Lower leg skin (tissue), 3 donors: ENCODE measurements at regions not wholly inside any gene's neighbourhood (a gene's known extent, or its start where the extent isn't known, plus 50 kb on each side); places are given as distances from the start of the nearest gene placed in this dataset.

Experiments used
- POLR2A ChIP-seq, 2 donors: fragments of 450-650 bp; IDR thresholded peaks; one replicate each; pipeline ENCODE4 v1.6.1; 2016 to 2017; ENCODE audit warnings: antibody characterized with exemption in 2 of 2, mild to moderate bottlenecking in 1 of 2, moderate library complexity in 1 of 2
- TF ChIP-seq, protein P1 (sequence below), 3 donors: fragments of 450-650 bp; IDR thresholded peaks; one replicate each; pipeline ENCODE4 v1.5.1; 2016; ENCODE audit warnings: antibody characterized with exemption in 3 of 3, mild to moderate bottlenecking in 3 of 3, moderate library complexity in 2 of 3

DNA sequence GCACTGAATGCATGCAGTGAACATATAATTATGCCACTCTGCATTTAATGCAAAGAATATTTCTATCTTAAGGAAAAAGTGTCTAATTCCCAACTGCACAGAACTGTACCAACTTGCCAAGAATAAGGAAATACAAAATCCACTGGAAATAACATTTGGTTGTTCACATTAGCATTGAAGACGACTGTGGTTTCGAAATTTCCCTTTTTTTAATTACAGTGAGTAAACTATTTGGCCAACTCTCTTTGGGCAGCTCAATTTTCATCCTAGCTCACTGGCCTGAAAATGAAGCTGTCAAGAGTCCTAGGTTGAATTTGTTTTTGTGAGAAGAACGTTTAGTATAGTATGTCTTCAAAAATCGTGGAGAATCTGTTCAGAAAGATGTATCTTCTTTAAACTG, 81.6 kb upstream of the MID1 start:
- TF ChIP-seq, protein P1, sequence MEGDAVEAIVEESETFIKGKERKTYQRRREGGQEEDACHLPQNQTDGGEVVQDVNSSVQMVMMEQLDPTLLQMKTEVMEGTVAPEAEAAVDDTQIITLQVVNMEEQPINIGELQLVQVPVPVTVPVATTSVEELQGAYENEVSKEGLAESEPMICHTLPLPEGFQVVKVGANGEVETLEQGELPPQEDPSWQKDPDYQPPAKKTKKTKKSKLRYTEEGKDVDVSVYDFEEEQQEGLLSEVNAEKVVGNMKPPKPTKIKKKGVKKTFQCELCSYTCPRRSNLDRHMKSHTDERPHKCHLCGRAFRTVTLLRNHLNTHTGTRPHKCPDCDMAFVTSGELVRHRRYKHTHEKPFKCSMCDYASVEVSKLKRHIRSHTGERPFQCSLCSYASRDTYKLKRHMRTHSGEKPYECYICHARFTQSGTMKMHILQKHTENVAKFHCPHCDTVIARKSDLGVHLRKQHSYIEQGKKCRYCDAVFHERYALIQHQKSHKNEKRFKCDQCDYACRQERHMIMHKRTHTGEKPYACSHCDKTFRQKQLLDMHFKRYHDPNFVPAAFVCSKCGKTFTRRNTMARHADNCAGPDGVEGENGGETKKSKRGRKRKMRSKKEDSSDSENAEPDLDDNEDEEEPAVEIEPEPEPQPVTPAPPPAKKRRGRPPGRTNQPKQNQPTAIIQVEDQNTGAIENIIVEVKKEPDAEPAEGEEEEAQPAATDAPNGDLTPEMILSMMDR (IDR thresholded peaks at IDR 0.05): no peak
- no peak for TF ChIP-seq POLR2A (IDR thresholded peaks at IDR 0.05)
